ENCODE measurements at regions not wholly inside any gene's neighbourhood (a gene's known extent, or its start where the extent isn't known, plus 50 kb on each side); places are given as distances from the start of the nearest gene placed in this dataset.

DNA sequence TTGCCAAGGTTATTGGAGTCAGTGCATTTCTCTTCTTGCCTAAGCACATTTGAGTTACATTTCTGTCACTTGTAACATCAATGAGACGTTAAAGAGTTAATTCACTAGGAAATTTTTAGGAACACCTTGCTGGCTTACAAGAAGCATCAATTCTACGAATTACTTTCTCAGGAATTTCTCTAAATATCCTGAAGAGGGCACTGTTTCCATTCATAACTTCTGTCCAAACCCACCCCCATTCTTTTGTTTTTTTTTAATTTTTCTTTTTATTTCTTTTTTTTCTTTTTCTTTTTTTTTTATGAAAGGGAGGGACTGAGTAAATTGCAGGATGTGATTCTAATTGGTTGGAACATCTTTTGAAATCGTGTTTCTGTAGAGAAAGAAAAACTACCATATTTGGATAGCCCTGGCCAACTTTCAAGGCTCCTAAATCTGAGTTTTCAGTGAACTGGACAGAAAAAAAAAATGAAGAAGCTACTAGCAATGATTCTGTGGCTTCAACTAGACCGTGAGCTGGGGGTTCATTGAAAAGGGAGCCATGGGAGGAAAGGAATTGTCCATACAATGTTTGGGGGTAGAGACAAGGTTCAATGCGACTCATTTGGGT, 285.3 kb downstream of the DAD1 start:
- no peak for ATAC-seq
- TF ChIP-seq RARB (CRISPR knock-in tag; IDR thresholded peaks at IDR 0.05) (no peak), ESRRG (CRISPR knock-in tag; IDR thresholded peaks at IDR 0.05) (no peak), ARNTL (CRISPR knock-in tag; IDR thresholded peaks at IDR 0.05; ENCODE audit: borderline replicate concordance, low read depth) (no peak)

DNA sequence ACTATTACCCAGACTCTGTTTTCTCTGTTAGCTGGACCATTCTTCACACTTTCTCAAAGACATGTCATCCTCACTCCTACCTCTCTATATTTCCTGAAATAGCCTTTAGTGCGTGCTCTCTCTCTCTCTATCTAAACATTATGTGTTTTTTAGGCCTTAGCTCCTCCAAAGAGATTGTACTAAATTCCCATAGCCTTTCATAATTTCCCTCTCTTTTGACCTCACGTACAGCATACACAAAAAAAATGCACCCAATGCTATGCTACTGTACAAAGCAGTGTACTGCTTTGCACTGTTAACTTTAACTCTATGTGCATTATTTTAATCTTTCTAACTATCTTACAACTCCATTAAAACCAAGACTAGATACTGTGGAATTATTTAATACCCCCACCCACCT, 288.4 kb downstream of the DAD1 start:
- no peak for ATAC-seq
- TF ChIP-seq OSR1 (CRISPR knock-in tag; IDR thresholded peaks at IDR 0.05): no peak
- no peak for TF ChIP-seq ARNTL (CRISPR knock-in tag; IDR thresholded peaks at IDR 0.05; ENCODE audit: borderline replicate concordance, low read depth)
- no peak for TF ChIP-seq RARB (CRISPR knock-in tag; IDR thresholded peaks at IDR 0.05)
- no peak for TF ChIP-seq GLIS3 (CRISPR knock-in tag; IDR thresholded peaks at IDR 0.05)
- TF ChIP-seq BACH2 (CRISPR knock-in tag; IDR thresholded peaks at IDR 0.05; ENCODE audit: borderline replicate concordance): no peak

DNA sequence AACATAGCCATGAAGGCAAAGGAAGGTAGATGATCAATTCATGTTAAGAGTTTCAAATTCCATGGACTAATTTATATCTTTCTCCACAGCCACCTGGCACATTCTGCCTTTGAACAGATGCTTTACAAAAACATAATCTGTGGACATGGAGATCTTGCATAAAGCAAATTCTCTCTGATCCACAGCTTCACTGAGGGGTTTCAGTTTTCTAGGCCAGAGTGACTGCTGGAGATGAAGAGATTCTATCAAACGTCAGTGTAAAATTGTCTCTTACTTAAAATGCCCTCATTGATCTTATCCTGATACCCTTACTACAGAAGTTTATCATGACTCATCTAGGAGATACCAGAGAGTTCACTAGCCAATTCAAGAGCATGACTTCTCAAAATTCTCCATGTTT, 291.6 kb downstream of the DAD1 start:
- TF ChIP-seq, protein P1, sequence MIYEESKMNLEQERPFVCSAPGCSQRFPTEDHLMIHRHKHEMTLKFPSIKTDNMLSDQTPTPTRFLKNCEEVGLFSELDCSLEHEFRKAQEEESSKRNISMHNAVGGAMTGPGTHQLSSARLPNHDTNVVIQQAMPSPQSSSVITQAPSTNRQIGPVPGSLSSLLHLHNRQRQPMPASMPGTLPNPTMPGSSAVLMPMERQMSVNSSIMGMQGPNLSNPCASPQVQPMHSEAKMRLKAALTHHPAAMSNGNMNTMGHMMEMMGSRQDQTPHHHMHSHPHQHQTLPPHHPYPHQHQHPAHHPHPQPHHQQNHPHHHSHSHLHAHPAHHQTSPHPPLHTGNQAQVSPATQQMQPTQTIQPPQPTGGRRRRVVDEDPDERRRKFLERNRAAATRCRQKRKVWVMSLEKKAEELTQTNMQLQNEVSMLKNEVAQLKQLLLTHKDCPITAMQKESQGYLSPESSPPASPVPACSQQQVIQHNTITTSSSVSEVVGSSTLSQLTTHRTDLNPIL (CRISPR knock-in tag; IDR thresholded peaks at IDR 0.05; ENCODE audit: low read depth): no peak
- TF ChIP-seq BACH2 (CRISPR knock-in tag; IDR thresholded peaks at IDR 0.05; ENCODE audit: borderline replicate concordance) (no peak), ZFP30 (CRISPR knock-in tag; IDR thresholded peaks at IDR 0.05) (no peak), ESRRG (CRISPR knock-in tag; IDR thresholded peaks at IDR 0.05) (no peak), ARNTL (CRISPR knock-in tag; IDR thresholded peaks at IDR 0.05; ENCODE audit: borderline replicate concordance, low read depth) (no peak), PPARA (CRISPR knock-in tag; IDR thresholded peaks at IDR 0.05; ENCODE audit: borderline replicate concordance) (no peak), ISL1 (CRISPR knock-in tag; IDR thresholded peaks at IDR 0.05) (no peak), TCF4 (CRISPR knock-in tag; IDR thresholded peaks at IDR 0.05; ENCODE audit: borderline replicate concordance) (no peak), ZNF70 (CRISPR knock-in tag; IDR thresholded peaks at IDR 0.05) (no peak), TOX (CRISPR knock-in tag; IDR thresholded peaks at IDR 0.05; ENCODE audit: borderline replicate concordance) (no peak), ZFP3 (CRISPR knock-in tag; IDR thresholded peaks at IDR 0.05) (no peak), ZC3H10 (CRISPR knock-in tag; IDR thresholded peaks at IDR 0.05) (no peak), OSR1 (CRISPR knock-in tag; IDR thresholded peaks at IDR 0.05) (no peak), GLIS3 (CRISPR knock-in tag; IDR thresholded peaks at IDR 0.05) (no peak)
- TF ChIP-seq, protein P2, sequence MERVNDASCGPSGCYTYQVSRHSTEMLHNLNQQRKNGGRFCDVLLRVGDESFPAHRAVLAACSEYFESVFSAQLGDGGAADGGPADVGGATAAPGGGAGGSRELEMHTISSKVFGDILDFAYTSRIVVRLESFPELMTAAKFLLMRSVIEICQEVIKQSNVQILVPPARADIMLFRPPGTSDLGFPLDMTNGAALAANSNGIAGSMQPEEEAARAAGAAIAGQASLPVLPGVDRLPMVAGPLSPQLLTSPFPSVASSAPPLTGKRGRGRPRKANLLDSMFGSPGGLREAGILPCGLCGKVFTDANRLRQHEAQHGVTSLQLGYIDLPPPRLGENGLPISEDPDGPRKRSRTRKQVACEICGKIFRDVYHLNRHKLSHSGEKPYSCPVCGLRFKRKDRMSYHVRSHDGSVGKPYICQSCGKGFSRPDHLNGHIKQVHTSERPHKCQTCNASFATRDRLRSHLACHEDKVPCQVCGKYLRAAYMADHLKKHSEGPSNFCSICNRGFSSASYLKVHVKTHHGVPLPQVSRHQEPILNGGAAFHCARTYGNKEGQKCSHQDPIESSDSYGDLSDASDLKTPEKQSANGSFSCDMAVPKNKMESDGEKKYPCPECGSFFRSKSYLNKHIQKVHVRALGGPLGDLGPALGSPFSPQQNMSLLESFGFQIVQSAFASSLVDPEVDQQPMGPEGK (CRISPR knock-in tag; IDR thresholded peaks at IDR 0.05; ENCODE audit: borderline replicate concordance): no peak
- no peak for ATAC-seq

DNA sequence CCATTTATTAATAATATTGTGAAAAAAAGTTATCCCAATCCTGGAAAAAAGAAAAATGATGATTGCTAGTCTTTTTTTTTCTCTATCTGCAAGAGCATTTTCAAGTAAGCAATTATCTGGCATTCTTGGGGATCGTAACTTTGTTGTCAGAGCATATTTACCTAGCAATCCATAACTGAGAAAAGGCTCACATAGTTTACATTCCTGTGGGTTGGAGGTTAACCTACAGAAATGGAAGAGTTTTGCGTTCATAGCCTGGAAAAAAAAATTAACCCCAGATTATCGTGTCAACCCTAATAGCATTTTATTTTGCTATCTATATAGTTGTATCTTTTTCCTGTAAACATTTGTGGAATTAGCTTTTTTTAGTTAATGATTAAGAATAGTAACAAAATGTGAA, 292.3 kb downstream of the DAD1 start:
- TF ChIP-seq ZFP30 (CRISPR knock-in tag; IDR thresholded peaks at IDR 0.05) (no peak), ISL1 (CRISPR knock-in tag; IDR thresholded peaks at IDR 0.05) (peak; percentile 10; the same call in 1 of the 2 replicates)
- peak; percentile 71 for ATAC-seq

DNA sequence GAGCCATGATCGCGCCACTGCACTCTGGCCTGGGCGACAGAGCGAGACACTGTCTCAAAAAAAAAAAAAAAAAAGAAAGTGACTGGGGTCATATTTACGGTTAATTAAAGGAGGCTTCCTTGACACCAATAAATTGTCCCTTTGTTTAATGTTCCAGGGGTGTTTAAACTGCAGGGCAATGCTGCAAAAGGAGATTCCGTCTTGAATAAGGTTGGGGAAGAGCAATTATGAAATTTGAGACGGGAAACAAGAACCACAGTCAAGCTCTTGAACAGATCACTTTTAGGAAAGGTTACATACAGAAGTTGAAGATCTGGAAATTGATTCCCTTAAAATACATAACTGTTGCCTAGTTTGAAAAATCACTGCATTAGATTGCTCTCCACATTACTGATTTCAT, 292.9 kb downstream of the DAD1 start:
- ATAC-seq: no peak
- no peak for TF ChIP-seq ISL1 (CRISPR knock-in tag; IDR thresholded peaks at IDR 0.05)
- TF ChIP-seq, protein P3, sequence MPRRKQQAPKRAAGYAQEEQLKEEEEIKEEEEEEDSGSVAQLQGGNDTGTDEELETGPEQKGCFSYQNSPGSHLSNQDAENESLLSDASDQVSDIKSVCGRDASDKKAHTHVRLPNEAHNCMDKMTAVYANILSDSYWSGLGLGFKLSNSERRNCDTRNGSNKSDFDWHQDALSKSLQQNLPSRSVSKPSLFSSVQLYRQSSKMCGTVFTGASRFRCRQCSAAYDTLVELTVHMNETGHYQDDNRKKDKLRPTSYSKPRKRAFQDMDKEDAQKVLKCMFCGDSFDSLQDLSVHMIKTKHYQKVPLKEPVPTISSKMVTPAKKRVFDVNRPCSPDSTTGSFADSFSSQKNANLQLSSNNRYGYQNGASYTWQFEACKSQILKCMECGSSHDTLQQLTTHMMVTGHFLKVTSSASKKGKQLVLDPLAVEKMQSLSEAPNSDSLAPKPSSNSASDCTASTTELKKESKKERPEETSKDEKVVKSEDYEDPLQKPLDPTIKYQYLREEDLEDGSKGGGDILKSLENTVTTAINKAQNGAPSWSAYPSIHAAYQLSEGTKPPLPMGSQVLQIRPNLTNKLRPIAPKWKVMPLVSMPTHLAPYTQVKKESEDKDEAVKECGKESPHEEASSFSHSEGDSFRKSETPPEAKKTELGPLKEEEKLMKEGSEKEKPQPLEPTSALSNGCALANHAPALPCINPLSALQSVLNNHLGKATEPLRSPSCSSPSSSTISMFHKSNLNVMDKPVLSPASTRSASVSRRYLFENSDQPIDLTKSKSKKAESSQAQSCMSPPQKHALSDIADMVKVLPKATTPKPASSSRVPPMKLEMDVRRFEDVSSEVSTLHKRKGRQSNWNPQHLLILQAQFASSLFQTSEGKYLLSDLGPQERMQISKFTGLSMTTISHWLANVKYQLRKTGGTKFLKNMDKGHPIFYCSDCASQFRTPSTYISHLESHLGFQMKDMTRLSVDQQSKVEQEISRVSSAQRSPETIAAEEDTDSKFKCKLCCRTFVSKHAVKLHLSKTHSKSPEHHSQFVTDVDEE (CRISPR knock-in tag; IDR thresholded peaks at IDR 0.05): no peak
- TF ChIP-seq ZNF70 (CRISPR knock-in tag; IDR thresholded peaks at IDR 0.05): no peak

DNA sequence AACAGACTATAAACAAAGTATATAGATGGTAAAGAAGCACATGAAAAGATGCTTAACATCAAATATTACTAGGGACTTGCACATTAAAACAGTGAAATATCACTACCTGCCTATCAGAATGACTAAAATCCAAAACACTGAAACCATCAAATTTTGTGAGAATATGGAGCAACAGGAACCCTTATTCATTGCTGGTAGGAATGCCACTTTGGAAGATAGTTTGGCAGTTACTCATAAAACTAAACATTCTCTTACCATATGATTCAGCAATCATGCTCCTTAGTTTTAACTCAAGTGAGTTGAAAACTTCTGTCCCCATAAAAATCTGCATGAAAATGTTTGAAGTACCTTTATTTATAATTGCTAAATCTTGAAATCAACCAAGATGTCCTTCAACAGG, 297.6 kb downstream of the DAD1 start:
- no peak for ATAC-seq
- TF ChIP-seq TCF4 (CRISPR knock-in tag; IDR thresholded peaks at IDR 0.05; ENCODE audit: borderline replicate concordance) (no peak), RARB (CRISPR knock-in tag; IDR thresholded peaks at IDR 0.05) (no peak), TOX (CRISPR knock-in tag; IDR thresholded peaks at IDR 0.05; ENCODE audit: borderline replicate concordance) (no peak), ZNF70 (CRISPR knock-in tag; IDR thresholded peaks at IDR 0.05) (no peak), SNAI2 (CRISPR knock-in tag; IDR thresholded peaks at IDR 0.05) (no peak), BACH2 (CRISPR knock-in tag; IDR thresholded peaks at IDR 0.05; ENCODE audit: borderline replicate concordance) (no peak), PPARA (CRISPR knock-in tag; IDR thresholded peaks at IDR 0.05; ENCODE audit: borderline replicate concordance) (no peak), ZFP30 (CRISPR knock-in tag; IDR thresholded peaks at IDR 0.05) (no peak), ARNTL (CRISPR knock-in tag; IDR thresholded peaks at IDR 0.05; ENCODE audit: borderline replicate concordance, low read depth) (no peak), ZNF8 (CRISPR knock-in tag; IDR thresholded peaks at IDR 0.05) (no peak), CSDC2 (CRISPR knock-in tag; IDR thresholded peaks at IDR 0.05) (no peak), ZC3H10 (CRISPR knock-in tag; IDR thresholded peaks at IDR 0.05) (no peak)
- TF ChIP-seq, protein P3 (CRISPR knock-in tag; IDR thresholded peaks at IDR 0.05): no peak
- TF ChIP-seq, protein P4, sequence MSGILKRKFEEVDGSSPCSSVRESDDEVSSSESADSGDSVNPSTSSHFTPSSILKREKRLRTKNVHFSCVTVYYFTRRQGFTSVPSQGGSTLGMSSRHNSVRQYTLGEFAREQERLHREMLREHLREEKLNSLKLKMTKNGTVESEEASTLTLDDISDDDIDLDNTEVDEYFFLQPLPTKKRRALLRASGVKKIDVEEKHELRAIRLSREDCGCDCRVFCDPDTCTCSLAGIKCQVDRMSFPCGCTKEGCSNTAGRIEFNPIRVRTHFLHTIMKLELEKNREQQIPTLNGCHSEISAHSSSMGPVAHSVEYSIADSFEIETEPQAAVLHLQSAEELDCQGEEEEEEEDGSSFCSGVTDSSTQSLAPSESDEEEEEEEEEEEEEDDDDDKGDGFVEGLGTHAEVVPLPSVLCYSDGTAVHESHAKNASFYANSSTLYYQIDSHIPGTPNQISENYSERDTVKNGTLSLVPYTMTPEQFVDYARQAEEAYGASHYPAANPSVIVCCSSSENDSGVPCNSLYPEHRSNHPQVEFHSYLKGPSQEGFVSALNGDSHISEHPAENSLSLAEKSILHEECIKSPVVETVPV (CRISPR knock-in tag; IDR thresholded peaks at IDR 0.05): no peak
